ENCODE measurements at regions not wholly inside any gene's neighbourhood (a gene's known extent, or its start where the extent isn't known, plus 50 kb on each side); places are given as distances from the start of the nearest gene placed in this dataset.

DNA sequence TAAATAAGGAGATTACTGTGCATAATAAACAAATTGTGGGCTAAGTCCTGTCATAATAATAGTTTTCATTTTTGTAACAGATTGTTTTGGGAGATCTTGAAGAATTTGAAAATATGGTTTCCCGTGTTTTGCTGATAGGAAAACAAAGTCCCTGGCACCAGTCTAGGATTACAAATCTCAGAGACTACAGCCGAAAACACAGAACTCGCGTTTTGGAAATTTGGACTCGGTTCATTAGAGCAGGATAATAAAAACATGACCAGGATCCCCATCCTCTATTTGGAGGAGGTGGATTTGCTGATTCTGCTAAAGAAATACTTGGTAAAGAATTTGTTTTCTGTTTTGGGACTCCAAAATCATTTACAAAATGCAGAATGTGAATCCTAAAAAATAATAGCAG is 1194.4 kb downstream of the DTWD2 start:
- Histone ChIP-seq H3K4me3 (ENCODE audit: low read depth, low read length) (no peak overlapping the region), H3K27me3 (ENCODE audit: control insufficient read depth, insufficient read depth, low read length) (no peaks in the 10 kb centered on the region), H3K36me3 (ENCODE audit: control insufficient read depth, insufficient read depth, low read length) (no peaks in the 10 kb centered on the region)
- TF ChIP-seq, protein P1, sequence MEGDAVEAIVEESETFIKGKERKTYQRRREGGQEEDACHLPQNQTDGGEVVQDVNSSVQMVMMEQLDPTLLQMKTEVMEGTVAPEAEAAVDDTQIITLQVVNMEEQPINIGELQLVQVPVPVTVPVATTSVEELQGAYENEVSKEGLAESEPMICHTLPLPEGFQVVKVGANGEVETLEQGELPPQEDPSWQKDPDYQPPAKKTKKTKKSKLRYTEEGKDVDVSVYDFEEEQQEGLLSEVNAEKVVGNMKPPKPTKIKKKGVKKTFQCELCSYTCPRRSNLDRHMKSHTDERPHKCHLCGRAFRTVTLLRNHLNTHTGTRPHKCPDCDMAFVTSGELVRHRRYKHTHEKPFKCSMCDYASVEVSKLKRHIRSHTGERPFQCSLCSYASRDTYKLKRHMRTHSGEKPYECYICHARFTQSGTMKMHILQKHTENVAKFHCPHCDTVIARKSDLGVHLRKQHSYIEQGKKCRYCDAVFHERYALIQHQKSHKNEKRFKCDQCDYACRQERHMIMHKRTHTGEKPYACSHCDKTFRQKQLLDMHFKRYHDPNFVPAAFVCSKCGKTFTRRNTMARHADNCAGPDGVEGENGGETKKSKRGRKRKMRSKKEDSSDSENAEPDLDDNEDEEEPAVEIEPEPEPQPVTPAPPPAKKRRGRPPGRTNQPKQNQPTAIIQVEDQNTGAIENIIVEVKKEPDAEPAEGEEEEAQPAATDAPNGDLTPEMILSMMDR (IDR thresholded peaks at IDR 0.05; ENCODE audit: insufficient read depth, low read length, poor library complexity, severe bottlenecking) = no peak
- DNase-seq (ENCODE audit: low read depth) = no peak

DNA sequence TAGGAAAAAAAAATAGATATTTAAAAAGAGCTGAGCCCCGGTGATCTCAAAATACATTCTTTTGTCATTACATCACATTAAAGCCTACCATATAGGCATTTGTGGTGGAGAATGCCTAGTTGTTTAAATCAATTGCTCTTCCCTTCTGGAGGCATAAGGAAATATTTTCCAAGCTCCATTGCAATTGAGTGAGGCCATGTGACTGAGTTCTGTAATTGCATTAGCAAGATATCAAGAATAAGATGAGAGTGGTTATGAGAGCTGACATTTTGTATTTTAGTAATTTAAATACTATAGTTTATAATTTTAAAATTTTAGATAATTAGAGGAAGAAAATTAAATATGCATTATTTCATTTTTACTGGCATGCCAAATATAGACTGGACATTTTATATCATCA is 1195.9 kb downstream of the DTWD2 start:
- Histone ChIP-seq H3K27me3 (ENCODE audit: control insufficient read depth, insufficient read depth, low read length) (no peaks in the 10 kb centered on the region), H3K4me3 (ENCODE audit: low read depth, low read length) (no peak overlapping the region), H3K36me3 (ENCODE audit: control insufficient read depth, insufficient read depth, low read length) (no peaks in the 10 kb centered on the region)
- DNase-seq (ENCODE audit: low read depth) = no peak
- TF ChIP-seq, protein P1 (IDR thresholded peaks at IDR 0.05; ENCODE audit: insufficient read depth, low read length, poor library complexity, severe bottlenecking) = no peak

DNA sequence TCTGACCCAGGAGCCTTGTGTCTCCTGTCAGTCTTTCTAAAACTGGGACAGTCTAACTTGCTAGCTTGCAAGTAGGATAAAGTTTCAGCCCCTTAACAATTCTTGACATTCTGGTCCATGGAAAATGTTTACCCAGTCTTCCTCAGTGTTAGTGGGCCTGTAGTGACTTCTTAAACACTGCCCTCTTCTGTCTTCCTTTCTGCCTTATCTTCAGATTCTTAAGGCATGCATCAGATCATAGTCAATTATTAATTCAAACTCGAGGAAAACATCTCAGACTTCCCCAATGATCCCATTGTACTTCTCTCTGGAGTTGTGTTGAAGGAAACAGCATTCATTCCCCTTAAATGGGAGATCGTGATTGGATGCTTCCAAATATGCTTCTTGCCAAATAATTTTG is 1199.8 kb downstream of the DTWD2 start:
- Histone ChIP-seq H3K36me3 (ENCODE audit: control insufficient read depth, insufficient read depth, low read length) (no peaks in the 10 kb centered on the region), H3K4me3 (ENCODE audit: low read depth, low read length) (no peak overlapping the region), H3K27me3 (ENCODE audit: control insufficient read depth, insufficient read depth, low read length) (no peaks in the 10 kb centered on the region)
- no peak for DNase-seq (ENCODE audit: low read depth)
- TF ChIP-seq, protein P1 (IDR thresholded peaks at IDR 0.05; ENCODE audit: insufficient read depth, low read length, poor library complexity, severe bottlenecking) = peak; percentile 12

DNA sequence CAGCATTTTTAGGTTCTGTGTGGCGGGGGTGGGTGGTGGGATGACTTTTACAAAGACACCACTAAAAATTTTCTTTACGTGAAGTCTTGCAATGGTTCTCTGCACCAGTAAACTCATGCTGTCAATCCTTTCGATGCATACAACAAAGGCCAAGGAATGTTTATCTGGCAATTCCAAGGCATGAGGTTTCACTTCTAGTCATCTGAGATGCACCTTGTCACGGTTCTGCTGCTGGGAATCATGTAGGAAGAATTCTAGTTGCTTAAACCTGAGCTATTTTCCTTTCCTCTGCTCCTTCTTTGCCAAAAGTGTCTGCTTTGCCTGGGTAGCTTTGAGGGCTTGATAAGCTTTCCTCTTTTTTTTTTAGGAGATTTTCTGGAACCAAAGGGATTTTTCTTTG is 1204.5 kb upstream of the SEMA6A start:
- H3K36me3 ChIP-seq (ENCODE audit: control insufficient read depth, insufficient read depth, low read length) = no peaks in the 10 kb centered on the region
- DNase-seq (ENCODE audit: low read depth) = no peak
- TF ChIP-seq, protein P1 (IDR thresholded peaks at IDR 0.05; ENCODE audit: insufficient read depth, low read length, poor library complexity, severe bottlenecking) = no peak
- no peaks in the 10 kb centered on the region for H3K27me3 ChIP-seq (ENCODE audit: control insufficient read depth, insufficient read depth, low read length)
- H3K4me3 ChIP-seq (ENCODE audit: low read depth, low read length) = no peak overlapping the region

DNA sequence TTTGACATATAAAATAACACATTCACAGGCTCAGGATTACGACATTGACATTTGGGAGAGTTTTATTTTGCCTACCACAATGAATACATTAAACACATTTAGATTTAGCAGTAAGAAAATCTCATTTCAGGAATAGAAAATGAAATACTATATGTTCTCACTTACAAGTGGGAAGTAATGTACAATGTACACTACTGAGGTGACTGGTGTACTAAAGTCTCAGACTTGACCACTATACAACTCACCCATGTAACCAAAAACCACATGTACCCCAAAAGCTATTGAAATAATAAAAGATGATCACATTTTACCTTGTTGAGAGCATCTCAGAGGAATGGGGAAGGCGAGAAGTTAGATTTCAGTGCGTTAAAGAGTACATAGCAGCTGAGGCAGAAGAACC is 1202.4 kb upstream of the SEMA6A start:
- no peaks in the 10 kb centered on the region for H3K27me3 ChIP-seq (ENCODE audit: control insufficient read depth, insufficient read depth, low read length)
- DNase-seq (ENCODE audit: low read depth) = no peak
- TF ChIP-seq, protein P1 (IDR thresholded peaks at IDR 0.05; ENCODE audit: insufficient read depth, low read length, poor library complexity, severe bottlenecking) = no peak
- no peak overlapping the region for H3K4me3 ChIP-seq (ENCODE audit: low read depth, low read length)
- no peaks in the 10 kb centered on the region for H3K36me3 ChIP-seq (ENCODE audit: control insufficient read depth, insufficient read depth, low read length)

DNA sequence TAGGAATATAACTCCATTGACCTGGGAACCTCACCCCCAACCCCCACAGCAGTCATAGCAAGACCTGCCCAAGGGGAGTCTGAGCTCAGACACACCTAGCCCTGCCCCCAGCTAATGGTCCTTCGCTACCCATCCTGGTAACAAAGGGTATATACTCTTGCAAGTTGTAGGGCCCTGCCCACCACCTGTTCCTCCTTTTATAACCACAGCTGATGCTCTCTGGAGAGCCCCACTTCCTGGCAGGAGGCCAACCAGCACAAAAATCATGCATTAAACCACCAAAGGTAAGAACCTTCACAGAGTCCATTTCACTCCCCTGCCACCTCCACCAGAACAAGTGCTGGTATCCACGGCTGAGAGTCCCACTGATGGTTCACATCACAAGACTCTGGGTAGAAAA is 1195.3 kb upstream of the SEMA6A start:
- no peak for DNase-seq (ENCODE audit: low read depth)
- H3K4me3 ChIP-seq (ENCODE audit: low read depth, low read length) = no peak overlapping the region
- no peaks in the 10 kb centered on the region for H3K27me3 ChIP-seq (ENCODE audit: control insufficient read depth, insufficient read depth, low read length)
- TF ChIP-seq, protein P1 (IDR thresholded peaks at IDR 0.05; ENCODE audit: insufficient read depth, low read length, poor library complexity, severe bottlenecking) = no peak
- no peaks in the 10 kb centered on the region for H3K36me3 ChIP-seq (ENCODE audit: control insufficient read depth, insufficient read depth, low read length)

Measured in kidney epithelial cell (primary cell).